ENCODE measurements at regions not wholly inside any gene's neighbourhood (a gene's known extent, or its start where the extent isn't known, plus 50 kb on each side); places are given as distances from the start of the nearest gene placed in this dataset.
"Not testable (repeated sequence)": the region's sequence is repeated elsewhere in the genome, so short reads cannot be mapped to it uniquely, and the experiment has no call there.

DNA sequence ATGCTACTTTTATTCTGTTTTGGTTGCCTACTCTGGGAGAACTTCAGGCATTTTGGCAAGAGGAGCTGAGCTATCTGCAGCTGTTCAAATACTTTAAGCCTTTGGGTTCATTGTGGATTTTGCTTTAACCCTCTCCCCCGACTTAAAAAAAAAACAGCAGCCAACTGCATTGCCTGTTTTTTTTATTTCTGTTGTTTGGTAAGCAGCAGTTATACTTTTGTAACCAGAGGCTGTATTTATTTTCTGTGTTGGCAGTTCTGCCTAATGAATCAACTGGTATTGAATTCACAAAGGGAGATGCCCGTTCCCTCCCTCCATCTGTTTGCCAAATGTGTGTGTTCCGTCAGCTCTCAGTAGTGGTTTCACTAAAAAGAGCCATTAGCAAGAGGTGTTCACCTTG, 484.0 kb downstream of the UTRN start:
- Mint-ChIP-seq H3K4me3 (no peak overlapping the region), H3K27ac (no peak overlapping the region), H3K27me3 (no peaks in the 10 kb centered on the region), H3K36me3 (ENCODE audit: low read depth) (peaks cover 12% of the 10 kb centered on the region), H3K4me1 (peaks cover 9% of the 10 kb centered on the region)
- ATAC-seq (no peak), DNase-seq (no peak)
- no peaks in the 10 kb centered on the region for H3K9me3 ChIP-seq (ENCODE audit: control insufficient read depth, low read length, poor library complexity, severe bottlenecking)

DNA sequence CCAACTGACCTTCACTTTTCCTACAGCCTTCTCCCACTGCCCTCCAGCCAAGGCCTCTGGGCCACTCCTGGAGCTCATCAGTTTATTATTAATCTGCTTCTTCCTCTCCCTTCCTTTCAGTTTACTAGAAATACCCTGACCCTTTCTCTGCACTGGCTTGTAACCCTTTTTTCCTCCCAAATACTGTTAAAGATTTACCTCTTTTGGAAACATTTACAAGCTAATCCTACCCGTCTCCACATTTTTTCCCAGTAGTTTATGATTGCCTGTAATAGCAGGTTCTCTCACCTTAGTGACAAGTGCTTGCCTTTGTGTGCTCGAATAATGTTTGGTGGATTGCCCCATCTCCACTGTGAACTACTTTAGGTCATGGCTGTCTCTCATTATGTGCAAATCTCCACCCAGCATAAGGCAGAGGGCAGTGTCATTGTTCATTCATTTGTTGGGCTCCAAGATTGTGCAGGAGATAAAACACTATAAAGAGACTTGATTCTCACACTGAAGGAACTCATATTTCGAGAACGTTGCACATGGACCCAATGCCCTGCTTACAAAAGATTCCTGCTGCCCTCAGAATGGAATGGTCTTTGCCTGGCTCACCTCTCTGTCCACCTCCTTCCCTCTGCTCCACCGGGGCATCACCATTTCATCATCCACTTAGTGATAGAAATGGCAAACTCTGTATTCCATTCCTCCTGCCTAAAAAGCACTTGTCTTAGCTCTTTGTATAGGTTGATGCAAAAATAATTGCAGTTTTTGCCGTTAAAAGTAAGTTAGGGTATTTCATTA, 491.1 kb downstream of the UTRN start:
- H3K9me3 ChIP-seq (ENCODE audit: control insufficient read depth, low read length, poor library complexity, severe bottlenecking): no peaks in the 10 kb centered on the region
- ATAC-seq (no peak), DNase-seq (no peak)
- no peak overlapping the region for H3K4me3 Mint-ChIP-seq
- H3K27ac Mint-ChIP-seq: no peak overlapping the region
- peaks cover 26% of the 10 kb centered on the region for H3K4me1 Mint-ChIP-seq
- peaks cover 34% of the 10 kb centered on the region for H3K36me3 Mint-ChIP-seq (ENCODE audit: low read depth)
- H3K27me3 Mint-ChIP-seq: no peaks in the 10 kb centered on the region

- H3K4me1 Mint-ChIP-seq: peaks cover 29% of the 10 kb centered on the region
- no peak for ATAC-seq
- peak overlapping the region; percentile 49 for H3K27ac Mint-ChIP-seq
- no peaks in the 10 kb centered on the region for H3K27me3 Mint-ChIP-seq
- DNase-seq: no peak
- peaks cover 37% of the 10 kb centered on the region for H3K36me3 Mint-ChIP-seq (ENCODE audit: low read depth)
- H3K9me3 ChIP-seq (ENCODE audit: control insufficient read depth, low read length, poor library complexity, severe bottlenecking): no peaks in the 10 kb centered on the region
- H3K4me3 Mint-ChIP-seq: no peak overlapping the region
Measured at GRCh38 chr6:144777249-144777648, 492.1 kb downstream of the UTRN start.

- no peak for ATAC-seq
- Mint-ChIP-seq H3K27ac (peak overlapping the region; percentile 49), H3K4me1 (peaks cover 29% of the 10 kb centered on the region), H3K36me3 (ENCODE audit: low read depth) (peaks cover 35% of the 10 kb centered on the region), H3K27me3 (no peaks in the 10 kb centered on the region), H3K4me3 (no peak overlapping the region)
- no peaks in the 10 kb centered on the region for H3K9me3 ChIP-seq (ENCODE audit: control insufficient read depth, low read length, poor library complexity, severe bottlenecking)
- DNase-seq: no peak
Measured at GRCh38 chr6:144778056-144778455, 492.9 kb downstream of the UTRN start.

DNA sequence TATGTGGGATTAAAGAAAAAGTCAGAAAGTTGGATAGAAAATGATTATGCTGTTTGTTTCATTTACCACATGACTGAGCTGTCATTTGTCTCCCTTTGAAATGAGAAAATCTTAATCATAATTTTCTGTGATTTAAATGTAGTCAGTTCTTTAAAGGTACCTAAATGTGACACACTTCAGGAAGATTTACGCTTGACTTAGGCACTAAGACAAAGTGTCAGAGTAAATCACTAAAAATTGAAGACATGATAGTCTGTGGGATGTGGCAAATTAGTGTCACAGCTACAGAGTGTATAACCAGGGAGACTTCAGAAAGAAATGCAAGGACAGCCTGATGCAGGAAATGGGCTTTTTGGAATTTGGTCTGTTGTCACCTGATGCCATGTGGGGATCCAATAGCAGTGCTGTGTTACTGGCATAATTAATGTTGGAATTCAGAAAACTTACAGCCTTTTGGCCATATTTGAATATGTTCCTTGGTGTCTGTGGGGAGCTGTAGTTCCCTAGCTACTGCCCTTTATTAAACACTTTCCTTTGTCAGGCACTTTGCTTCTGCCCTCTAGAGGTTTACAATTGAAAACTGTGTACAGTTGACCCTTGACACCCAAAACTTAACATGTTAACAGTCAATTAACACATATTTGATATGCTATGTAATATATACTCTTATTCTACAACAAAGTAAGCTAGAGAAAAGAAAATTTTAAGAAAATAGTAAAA, 493.8 kb downstream of the UTRN start:
- DNase-seq (no peak), ATAC-seq (no peak)
- H3K9me3 ChIP-seq (ENCODE audit: control insufficient read depth, low read length, poor library complexity, severe bottlenecking): no peaks in the 10 kb centered on the region
- Mint-ChIP-seq H3K27me3 (no peaks in the 10 kb centered on the region), H3K36me3 (ENCODE audit: low read depth) (peaks cover 34% of the 10 kb centered on the region), H3K4me3 (no peak overlapping the region), H3K4me1 (peaks cover 29% of the 10 kb centered on the region), H3K27ac (no peak overlapping the region)

DNA sequence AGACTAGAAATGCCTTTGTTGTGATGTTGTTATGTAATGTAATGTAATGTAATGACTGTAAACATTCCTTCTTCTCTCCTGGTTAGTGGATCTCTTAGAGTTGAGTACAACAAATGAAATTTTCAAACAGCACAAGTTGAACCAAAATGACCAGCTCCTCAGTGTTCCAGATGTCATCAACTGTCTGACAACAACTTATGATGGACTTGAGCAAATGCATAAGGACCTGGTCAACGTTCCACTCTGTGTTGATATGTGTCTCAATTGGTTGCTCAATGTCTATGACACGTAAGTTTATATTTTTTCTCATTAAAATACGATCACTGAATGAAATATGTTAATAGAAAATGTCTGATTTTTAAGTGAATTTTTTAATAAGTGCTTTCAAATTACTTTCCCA, 496.7 kb downstream of the UTRN start:
- Mint-ChIP-seq H3K27me3 (no peaks in the 10 kb centered on the region), H3K4me1 (peaks cover 17% of the 10 kb centered on the region), H3K27ac (no peak overlapping the region), H3K36me3 (ENCODE audit: low read depth) (peaks cover 20% of the 10 kb centered on the region), H3K4me3 (no peak overlapping the region)
- ATAC-seq (no peak), DNase-seq (no peak)
- H3K9me3 ChIP-seq (ENCODE audit: control insufficient read depth, low read length, poor library complexity, severe bottlenecking): no peaks in the 10 kb centered on the region

DNA sequence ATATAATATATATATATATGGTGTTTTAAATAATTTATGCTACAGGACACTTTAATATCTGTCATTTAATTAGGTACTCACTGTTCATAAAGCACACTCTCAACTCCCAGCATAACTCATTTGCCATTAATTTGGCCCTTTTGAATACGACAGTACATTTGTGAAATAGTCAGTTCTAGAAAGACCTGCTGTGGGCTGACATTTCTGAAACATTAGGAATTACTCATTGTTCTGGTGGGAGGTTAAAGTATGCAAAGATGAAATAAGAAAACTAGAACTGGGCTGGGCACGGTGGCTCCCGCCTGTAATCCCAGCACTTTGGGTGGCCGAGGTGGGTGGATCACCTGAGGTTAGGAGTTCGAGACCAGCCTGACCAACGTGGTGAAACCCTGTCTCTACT, 497.5 kb downstream of the UTRN start:
- ATAC-seq (no peak), DNase-seq (no peak)
- Mint-ChIP-seq H3K4me3 (no peak overlapping the region), H3K27ac (peak overlapping the region; percentile 41), H3K4me1 (peaks cover 14% of the 10 kb centered on the region), H3K36me3 (ENCODE audit: low read depth) (peaks cover 16% of the 10 kb centered on the region), H3K27me3 (no peaks in the 10 kb centered on the region)
- no peaks in the 10 kb centered on the region for H3K9me3 ChIP-seq (ENCODE audit: control insufficient read depth, low read length, poor library complexity, severe bottlenecking)

DNA sequence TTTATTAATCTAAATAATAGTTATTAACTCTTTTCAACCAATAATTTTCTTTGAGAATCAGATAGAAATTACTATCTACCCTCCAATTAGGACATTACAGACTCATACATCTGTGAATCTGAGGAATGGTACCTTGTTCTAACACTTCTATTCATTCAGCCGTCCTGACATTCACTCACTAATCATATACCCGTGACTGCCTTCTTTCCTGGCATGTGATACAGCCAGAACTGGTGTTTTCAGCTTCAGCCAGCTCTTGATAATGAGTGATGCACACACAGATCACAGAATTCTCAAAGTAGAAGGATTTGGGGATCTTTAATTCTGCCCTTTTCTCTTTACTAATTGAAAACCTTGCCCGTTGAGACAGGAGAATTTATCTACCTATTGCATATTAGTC, 499.9 kb downstream of the UTRN start:
- DNase-seq (no peak), ATAC-seq (no peak)
- H3K27ac Mint-ChIP-seq: no peak overlapping the region
- peaks cover 8% of the 10 kb centered on the region for H3K4me1 Mint-ChIP-seq
- H3K27me3 Mint-ChIP-seq: no peaks in the 10 kb centered on the region
- no peaks in the 10 kb centered on the region for H3K9me3 ChIP-seq (ENCODE audit: control insufficient read depth, low read length, poor library complexity, severe bottlenecking)
- H3K4me3 Mint-ChIP-seq: no peak overlapping the region
- peaks cover 12% of the 10 kb centered on the region for H3K36me3 Mint-ChIP-seq (ENCODE audit: low read depth)

DNA sequence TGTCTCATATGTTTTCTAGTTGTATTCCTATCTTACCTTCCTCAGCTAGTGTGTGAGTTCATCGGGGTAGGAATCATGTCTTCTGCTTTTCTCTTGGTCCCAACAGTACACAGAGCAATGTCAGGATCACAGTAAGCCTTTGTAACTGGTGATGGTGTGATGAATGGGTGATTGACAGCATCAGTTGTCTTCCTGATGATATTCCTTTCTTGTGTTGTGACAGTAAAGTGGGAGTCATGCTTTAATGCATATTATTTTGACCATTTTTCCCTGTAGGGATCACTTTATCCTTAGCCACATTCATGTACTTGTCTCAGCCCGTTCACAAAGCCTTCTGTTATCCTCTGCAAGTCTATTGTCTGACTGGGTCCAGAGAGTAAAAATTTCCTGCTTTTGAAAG, 501.7 kb downstream of the UTRN start:
- DNase-seq: no peak
- H3K9me3 ChIP-seq (ENCODE audit: control insufficient read depth, low read length, poor library complexity, severe bottlenecking): no peaks in the 10 kb centered on the region
- no peak for ATAC-seq
- Mint-ChIP-seq H3K27ac (peak overlapping the region; percentile 66), H3K36me3 (ENCODE audit: low read depth) (peaks cover 3% of the 10 kb centered on the region), H3K27me3 (no peaks in the 10 kb centered on the region), H3K4me1 (no peaks in the 10 kb centered on the region), H3K4me3 (no peak overlapping the region)

DNA sequence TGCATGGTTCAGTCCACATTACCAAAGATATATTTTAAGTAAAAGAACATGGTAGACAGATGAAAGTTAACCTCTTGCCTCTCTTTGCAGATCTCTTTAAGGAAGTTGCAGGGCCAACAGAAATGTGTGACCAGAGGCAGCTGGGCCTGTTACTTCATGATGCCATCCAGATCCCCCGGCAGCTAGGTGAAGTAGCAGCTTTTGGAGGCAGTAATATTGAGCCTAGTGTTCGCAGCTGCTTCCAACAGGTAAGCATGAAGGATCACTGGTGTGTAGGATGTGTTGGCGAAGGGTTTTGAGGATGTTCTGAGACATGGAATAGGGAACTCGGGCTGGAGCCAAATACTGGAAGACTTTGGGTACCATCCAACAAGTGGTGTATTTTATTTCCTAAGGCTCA, 508.6 kb downstream of the UTRN start:
- no peaks in the 10 kb centered on the region for H3K4me1 Mint-ChIP-seq
- H3K9me3 ChIP-seq (ENCODE audit: control insufficient read depth, low read length, poor library complexity, severe bottlenecking): no peaks in the 10 kb centered on the region
- no peak overlapping the region for H3K4me3 Mint-ChIP-seq
- H3K27me3 Mint-ChIP-seq: no peaks in the 10 kb centered on the region
- H3K27ac Mint-ChIP-seq: no peak overlapping the region
- ATAC-seq (no peak), DNase-seq (no peak)
- H3K36me3 Mint-ChIP-seq (ENCODE audit: low read depth): peaks cover 8% of the 10 kb centered on the region

DNA sequence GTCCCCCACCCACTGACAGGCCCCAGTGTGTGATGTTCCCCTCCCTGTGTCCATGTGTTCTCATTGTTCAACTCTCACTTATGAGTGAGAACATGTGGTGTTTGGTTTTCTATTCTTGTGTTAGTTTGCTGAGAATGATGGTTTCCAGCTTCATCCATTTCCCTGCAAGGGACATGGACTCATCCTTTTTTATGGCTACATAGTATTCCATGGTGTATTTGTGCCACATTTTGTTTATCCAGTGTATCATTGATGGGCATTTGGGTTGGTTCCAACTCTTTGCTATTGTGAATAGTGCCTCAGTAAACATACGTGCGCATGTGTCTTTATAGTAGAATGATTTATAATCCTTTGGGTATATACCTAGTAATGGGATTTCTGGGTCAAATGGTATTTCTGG, 509.9 kb downstream of the UTRN start:
- not testable (repeated sequence) for ATAC-seq; H3K27me3 Mint-ChIP-seq; H3K4me3 Mint-ChIP-seq; H3K27ac Mint-ChIP-seq; H3K4me1 Mint-ChIP-seq; H3K9me3 ChIP-seq (ENCODE audit: control insufficient read depth, low read length, poor library complexity, severe bottlenecking); DNase-seq
- peaks cover 12% of the 10 kb centered on the region for H3K36me3 Mint-ChIP-seq (ENCODE audit: low read depth)

GRCh38 chr6:144796070-144796469, 510.9 kb downstream of the UTRN start:
- Mint-ChIP-seq H3K27ac (no peak overlapping the region), H3K36me3 (ENCODE audit: low read depth) (peaks cover 16% of the 10 kb centered on the region), H3K4me1 (peaks cover 7% of the 10 kb centered on the region), H3K27me3 (no peaks in the 10 kb centered on the region), H3K4me3 (no peak overlapping the region)
- no peak for ATAC-seq
- no peaks in the 10 kb centered on the region for H3K9me3 ChIP-seq (ENCODE audit: control insufficient read depth, low read length, poor library complexity, severe bottlenecking)
- no peak for DNase-seq

GRCh38 chr6:144797881-144798589, 512.9 kb downstream of the UTRN start:
- no peak for DNase-seq
- H3K4me1 Mint-ChIP-seq: peaks cover 7% of the 10 kb centered on the region
- H3K27ac Mint-ChIP-seq: no peak overlapping the region
- no peak for ATAC-seq
- H3K4me3 Mint-ChIP-seq: no peak overlapping the region
- H3K27me3 Mint-ChIP-seq: no peaks in the 10 kb centered on the region
- H3K36me3 Mint-ChIP-seq (ENCODE audit: low read depth): peaks cover 16% of the 10 kb centered on the region
- H3K9me3 ChIP-seq (ENCODE audit: control insufficient read depth, low read length, poor library complexity, severe bottlenecking): no peaks in the 10 kb centered on the region

All from T-helper 17 cell (primary cell).